ENCODE measurements at regions not wholly inside any gene's neighbourhood (a gene's known extent, or its start where the extent isn't known, plus 50 kb on each side); places are given as distances from the start of the nearest gene placed in this dataset.

DNA sequence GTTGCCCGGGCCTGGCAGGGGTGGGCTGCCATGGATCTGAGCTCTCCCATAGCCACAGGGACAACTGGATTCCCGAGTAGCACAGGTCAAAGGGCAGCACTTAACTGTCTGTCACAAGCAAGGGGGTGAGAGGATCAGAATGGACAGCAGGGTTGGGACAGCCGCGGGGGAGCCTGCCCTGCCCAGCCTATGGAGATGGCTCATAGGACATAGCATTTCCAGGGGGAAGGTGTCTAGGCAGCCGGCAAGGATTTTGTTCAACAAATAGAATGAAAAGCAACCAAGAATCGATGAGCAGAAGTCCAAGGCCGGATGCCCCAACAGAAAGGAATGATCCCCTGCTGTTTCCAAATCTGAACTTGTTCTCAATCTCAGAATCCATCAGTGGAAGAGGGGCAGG, 92.9 kb downstream of the RPS6KA4 start:
- peaks cover 11% of the 10 kb centered on the region for H3K27me3 Mint-ChIP-seq (ENCODE audit: low read depth)
- no peaks in the 10 kb centered on the region for H3K9me3 Mint-ChIP-seq (ENCODE audit: low read depth)
- H3K27ac Mint-ChIP-seq (ENCODE audit: unreplicated experiment) = no peak overlapping the region
- peaks cover 19% of the 10 kb centered on the region for H3K4me1 Mint-ChIP-seq (ENCODE audit: low read depth)
- no peak for DNase-seq (ENCODE audit: low spot score)
- H3K4me3 Mint-ChIP-seq (ENCODE audit: unreplicated experiment) = no peak overlapping the region
- TF ChIP-seq, protein P1, sequence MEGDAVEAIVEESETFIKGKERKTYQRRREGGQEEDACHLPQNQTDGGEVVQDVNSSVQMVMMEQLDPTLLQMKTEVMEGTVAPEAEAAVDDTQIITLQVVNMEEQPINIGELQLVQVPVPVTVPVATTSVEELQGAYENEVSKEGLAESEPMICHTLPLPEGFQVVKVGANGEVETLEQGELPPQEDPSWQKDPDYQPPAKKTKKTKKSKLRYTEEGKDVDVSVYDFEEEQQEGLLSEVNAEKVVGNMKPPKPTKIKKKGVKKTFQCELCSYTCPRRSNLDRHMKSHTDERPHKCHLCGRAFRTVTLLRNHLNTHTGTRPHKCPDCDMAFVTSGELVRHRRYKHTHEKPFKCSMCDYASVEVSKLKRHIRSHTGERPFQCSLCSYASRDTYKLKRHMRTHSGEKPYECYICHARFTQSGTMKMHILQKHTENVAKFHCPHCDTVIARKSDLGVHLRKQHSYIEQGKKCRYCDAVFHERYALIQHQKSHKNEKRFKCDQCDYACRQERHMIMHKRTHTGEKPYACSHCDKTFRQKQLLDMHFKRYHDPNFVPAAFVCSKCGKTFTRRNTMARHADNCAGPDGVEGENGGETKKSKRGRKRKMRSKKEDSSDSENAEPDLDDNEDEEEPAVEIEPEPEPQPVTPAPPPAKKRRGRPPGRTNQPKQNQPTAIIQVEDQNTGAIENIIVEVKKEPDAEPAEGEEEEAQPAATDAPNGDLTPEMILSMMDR (IDR thresholded peaks at IDR 0.05) = no peak
- H3K36me3 Mint-ChIP-seq (ENCODE audit: low read depth) = no peaks in the 10 kb centered on the region

DNA sequence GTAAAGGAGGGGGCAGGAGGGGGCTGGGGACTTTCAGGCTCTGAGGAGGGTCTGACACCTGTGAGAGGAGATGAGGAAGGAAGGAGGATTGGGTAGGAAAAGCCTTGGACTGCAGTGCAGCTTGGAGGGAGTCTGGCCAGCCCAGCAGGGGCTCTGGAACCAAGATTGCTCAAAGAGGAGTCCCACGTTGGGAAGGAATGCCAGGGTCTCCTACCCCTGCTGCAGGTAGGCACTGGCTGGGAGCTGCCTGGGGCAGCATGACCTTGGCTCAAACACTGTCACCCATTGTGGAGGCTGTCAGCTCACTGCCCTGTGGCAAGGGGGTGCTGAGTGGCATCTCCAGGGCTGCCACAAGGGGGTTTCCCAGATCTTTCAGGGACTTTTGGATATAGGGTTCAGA, 94.5 kb downstream of the RPS6KA4 start:
- peaks cover 8% of the 10 kb centered on the region for H3K27me3 Mint-ChIP-seq (ENCODE audit: low read depth)
- H3K4me3 Mint-ChIP-seq (ENCODE audit: unreplicated experiment) = no peak overlapping the region
- no peaks in the 10 kb centered on the region for H3K9me3 Mint-ChIP-seq (ENCODE audit: low read depth)
- peak; percentile 55 for DNase-seq (ENCODE audit: low spot score)
- peaks cover 11% of the 10 kb centered on the region for H3K4me1 Mint-ChIP-seq (ENCODE audit: low read depth)
- H3K27ac Mint-ChIP-seq (ENCODE audit: unreplicated experiment) = no peak overlapping the region
- no peaks in the 10 kb centered on the region for H3K36me3 Mint-ChIP-seq (ENCODE audit: low read depth)
- TF ChIP-seq, protein P1 (IDR thresholded peaks at IDR 0.05) = no peak

DNA sequence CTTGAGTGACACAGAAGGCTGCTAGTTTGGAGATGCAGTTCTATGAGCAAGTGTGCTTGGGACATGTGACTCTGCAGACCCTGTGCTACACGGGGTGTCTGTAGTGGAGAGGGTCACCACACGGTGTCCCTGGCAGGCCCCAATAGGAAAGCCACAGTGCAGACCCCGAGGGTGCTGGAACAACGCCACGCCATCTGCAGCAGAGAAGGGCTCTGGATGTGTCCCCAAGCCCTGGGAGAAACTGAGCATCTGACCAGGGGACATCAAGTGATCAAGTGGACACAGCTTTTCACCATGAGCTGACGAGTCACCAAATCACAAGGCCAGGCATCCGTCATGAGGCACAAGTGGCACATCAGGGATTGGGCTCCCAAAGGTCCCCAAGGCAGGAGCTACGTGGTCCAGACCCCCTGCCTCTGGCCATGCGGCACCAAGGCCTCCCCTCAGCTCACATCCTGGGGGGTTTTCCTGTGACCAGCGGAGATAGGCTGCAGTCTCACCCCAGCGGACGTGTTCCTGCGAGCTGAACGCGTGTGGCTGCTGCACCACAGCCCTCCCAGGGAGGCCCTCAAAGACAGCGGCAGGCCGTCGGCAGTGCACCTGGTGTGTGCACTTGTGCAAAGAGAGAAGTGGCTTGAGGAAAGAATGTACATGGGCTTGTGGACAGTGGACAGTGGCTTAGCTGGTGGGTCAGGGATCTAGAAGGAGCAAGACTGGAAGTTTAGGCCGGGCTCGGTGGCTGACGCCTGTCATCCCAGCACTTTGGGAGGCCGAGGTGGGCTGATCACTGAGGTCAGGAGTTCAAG, 96.7 kb downstream of the RPS6KA4 start:
- H3K4me1 Mint-ChIP-seq (ENCODE audit: low read depth) = peaks cover 6% of the 10 kb centered on the region
- DNase-seq (ENCODE audit: low spot score) = no peak
- H3K4me3 Mint-ChIP-seq (ENCODE audit: unreplicated experiment) = no peak overlapping the region
- no peaks in the 10 kb centered on the region for H3K9me3 Mint-ChIP-seq (ENCODE audit: low read depth)
- TF ChIP-seq, protein P1 (IDR thresholded peaks at IDR 0.05) = no peak
- H3K27ac Mint-ChIP-seq (ENCODE audit: unreplicated experiment) = no peak overlapping the region
- H3K27me3 Mint-ChIP-seq (ENCODE audit: low read depth) = peaks cover 6% of the 10 kb centered on the region
- no peaks in the 10 kb centered on the region for H3K36me3 Mint-ChIP-seq (ENCODE audit: low read depth)

DNA sequence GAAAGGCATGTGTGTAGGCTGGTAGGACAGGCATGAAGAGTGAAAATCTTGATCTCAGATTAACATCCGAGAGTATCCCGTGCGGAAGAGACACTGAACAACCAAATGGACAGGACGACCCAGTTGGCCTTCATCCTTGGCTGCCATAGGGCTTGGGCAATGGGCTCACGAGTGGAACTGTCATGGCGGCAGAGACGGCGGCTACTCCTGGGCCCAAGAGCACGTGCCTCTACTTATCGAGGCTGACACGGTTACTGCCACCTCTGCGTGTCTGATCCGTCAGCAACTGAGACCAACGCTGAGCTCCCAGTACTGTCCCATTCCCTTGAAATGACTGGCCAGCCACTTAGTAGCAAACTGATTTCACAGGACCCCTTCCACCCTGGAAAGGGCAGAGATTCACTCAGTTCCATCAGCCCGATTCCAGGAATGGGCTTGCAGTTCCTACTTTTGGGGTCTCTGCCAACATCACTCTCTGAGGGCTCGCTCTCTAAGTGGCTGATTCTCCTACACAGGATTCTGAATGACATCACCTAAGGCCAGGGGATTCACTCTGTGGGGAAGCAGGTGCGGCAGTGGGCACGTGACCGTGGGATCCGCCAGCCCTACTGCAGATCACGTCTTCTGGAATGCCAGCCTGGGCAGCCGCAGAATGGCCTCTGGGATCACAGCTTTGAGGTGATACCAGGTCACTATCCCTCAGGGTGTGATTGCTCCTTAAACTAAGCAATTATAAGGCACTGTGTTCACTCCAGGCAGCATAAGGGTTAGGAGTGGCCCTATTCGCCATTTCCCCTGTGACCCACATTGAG, 97.8 kb downstream of the RPS6KA4 start:
- no peak for DNase-seq (ENCODE audit: low spot score)
- peaks cover 6% of the 10 kb centered on the region for H3K4me1 Mint-ChIP-seq (ENCODE audit: low read depth)
- H3K36me3 Mint-ChIP-seq (ENCODE audit: low read depth) = no peaks in the 10 kb centered on the region
- TF ChIP-seq, protein P1 (IDR thresholded peaks at IDR 0.05) = no peak
- peaks cover 6% of the 10 kb centered on the region for H3K27me3 Mint-ChIP-seq (ENCODE audit: low read depth)
- H3K9me3 Mint-ChIP-seq (ENCODE audit: low read depth) = peaks cover 4% of the 10 kb centered on the region
- no peak overlapping the region for H3K4me3 Mint-ChIP-seq (ENCODE audit: unreplicated experiment)
- no peak overlapping the region for H3K27ac Mint-ChIP-seq (ENCODE audit: unreplicated experiment)

DNA sequence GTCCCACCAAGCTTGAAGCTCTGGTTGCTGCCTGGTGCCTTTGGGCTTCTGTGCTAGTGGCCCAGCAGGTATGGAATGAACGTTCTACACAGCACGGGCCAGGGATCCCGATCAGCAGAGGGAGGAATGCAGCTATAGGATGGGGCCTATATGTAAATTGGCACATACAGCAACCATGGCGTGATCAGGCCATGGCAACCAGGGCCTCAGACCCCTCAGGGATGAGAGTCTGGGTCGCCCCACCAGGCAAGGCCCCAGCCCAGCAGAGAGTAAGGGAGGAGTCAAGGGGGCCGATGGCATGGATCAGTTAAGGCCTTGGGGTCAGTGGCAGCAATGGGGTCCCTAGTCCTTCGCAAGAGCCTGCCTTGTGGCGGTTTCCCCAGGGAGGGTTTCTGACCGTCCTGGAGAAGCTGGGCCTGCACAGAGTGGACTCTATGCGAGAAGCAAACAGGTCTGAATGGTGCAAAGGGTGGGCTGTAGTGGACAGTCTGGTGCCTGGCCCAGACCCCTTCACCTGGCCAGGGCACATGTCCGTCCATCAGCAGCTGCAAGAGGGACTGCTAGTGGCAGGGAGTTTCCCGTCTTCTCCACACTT, 98.2 kb upstream of the SLC22A11 start:
- Mint-ChIP-seq H3K9me3 (ENCODE audit: low read depth) (peaks cover 7% of the 10 kb centered on the region), H3K4me1 (ENCODE audit: low read depth) (peaks cover 6% of the 10 kb centered on the region), H3K4me3 (ENCODE audit: unreplicated experiment) (no peak overlapping the region), H3K36me3 (ENCODE audit: low read depth) (no peaks in the 10 kb centered on the region), H3K27me3 (ENCODE audit: low read depth) (peaks cover 6% of the 10 kb centered on the region), H3K27ac (ENCODE audit: unreplicated experiment) (no peak overlapping the region)
- TF ChIP-seq, protein P1 (IDR thresholded peaks at IDR 0.05) = no peak
- no peak for DNase-seq (ENCODE audit: low spot score)

All from chondrocyte (in vitro differentiated cells).